SKM-1 (cell line): ENCODE measurements at regions not wholly inside any gene's neighbourhood (a gene's known extent, or its start where the extent isn't known, plus 50 kb on each side); places are given as distances from the start of the nearest gene placed in this dataset.

ENCODE experiments used
- DNase-seq: peaks from one replicate; lab custom pipeline; 2025; ENCODE audit not compliant: unreplicated experiment; lab: John Stamatoyannopoulos, UW

DNA sequence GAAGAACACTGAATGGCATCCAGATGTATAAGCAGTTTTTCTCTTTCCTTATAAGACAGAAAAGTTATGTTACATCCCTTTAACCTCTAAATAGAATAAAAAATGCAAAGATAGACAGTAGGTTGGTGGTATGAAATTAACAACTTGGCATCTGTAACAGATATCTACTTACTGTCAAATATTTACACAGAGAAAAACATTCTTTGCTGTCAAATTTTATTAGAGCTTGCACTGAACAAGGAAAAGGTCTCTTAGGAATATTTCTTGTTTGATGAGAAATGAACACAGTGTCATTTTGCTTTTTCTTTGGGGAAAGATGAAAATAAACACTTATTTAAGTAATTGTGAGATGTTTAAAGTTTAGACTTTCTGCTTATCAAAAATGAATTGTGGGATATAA is 65.6 kb upstream of the PCDH15 start:
- no peak for DNase-seq

DNA sequence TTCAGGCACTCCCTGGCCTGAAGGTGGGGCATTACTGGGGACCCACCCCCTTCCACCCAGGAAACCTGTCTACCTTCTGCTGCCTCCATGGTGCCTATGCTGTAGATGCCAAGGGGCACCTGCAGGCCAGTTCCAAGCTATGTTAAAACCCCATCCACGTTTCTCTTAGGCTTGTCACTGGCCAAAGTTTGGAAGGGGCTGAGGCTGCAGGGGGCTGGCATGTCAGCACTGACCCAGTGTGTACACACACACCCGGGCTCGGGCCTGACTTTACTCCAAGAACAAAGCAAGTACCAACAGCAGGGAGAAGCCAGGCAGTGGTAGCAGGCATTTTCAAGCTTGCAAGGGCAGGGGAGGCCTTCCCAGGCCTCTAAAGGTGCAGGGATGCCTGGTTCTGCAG is 53.8 kb upstream of the PCDH15 start:
- no peak for DNase-seq

DNA sequence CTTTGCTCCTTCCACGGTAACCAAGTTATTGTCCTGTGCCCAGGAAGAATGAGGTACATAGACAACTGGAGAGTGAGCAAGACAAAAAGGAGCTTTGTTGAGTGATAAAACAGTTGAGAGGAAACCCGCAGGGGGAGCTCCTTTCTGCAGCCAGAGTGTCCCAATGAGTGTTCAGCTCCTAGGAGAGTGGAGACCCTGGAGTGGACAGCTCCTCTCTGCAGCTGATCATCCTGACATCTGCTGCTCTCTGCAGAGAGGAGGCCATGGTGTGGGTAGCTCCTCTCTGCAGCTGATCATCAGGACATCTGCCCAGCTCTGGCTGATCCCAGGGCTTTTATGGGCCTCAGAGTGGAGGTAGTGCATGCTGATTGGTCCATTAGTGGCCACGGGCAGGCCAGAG is 53.4 kb upstream of the PCDH15 start:
- no peak for DNase-seq

DNA sequence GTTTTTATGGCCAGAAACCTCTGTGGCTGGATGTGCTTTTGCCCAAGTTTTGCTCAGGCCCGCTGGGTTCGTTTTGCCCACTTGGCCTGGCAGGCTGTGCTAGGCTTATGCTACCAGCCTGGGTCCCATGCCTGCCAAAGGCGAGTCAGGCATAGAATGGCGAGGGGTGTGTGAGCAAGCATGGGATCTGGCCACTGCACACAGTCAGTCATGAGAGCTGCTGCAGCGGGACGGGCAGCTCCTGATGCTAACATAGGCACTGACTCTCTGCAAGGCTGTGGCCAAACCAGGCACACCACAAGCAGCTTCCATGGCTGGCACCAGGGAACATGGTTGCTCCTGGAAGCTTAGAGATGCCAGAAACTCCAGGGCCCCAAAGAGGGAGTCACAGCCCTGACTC is 52.9 kb upstream of the PCDH15 start:
- DNase-seq, result no peak
